GM19239 (cell line): ENCODE measurements at regions not wholly inside any gene's neighbourhood (a gene's known extent, or its start where the extent isn't known, plus 50 kb on each side); places are given as distances from the start of the nearest gene placed in this dataset.

ENCODE experiments used
- DNase-seq: peaks from one replicate; pipeline ENCODE4 v3.0.0; 2011; ENCODE audit warnings: low spot score; ENCODE audit not compliant: insufficient read length
- FAIRE-seq: peaks from 2 replicates; lab custom pipeline; 2011; peaks lifted over from hg19 to GRCh38; lab: Jason Lieb, UNC

DNA sequence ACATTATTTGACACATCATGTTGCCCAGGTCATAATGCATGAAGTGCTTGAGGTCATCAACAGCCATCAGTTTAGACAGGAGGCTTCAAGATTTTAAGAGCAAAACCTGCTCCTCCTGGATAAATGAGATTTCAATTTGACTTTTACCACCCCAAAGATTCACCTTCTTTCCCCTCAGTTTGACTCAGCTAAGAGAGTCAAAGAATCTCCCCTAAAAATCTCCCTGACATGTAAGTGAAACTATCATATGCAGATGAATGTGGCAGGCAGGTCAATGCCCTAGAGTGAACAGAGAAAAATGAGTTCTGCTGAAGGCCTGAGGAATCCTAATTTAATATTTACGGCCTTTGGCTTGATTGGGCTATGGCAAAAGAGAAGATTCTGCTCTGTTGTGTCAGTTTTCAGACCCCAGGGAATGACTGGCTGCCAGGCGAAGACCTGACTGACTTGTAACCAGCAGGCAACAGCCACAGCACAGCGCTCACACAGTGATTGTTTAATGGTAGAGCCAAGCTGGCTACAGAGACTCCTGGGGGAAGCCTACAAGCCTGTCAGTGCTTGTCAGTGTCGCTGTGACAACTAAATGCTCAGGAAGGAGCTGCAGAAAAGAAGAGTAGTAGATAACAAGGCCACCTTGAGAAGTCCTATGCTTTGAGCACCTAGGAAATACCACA is 491.2 kb upstream of the LRRC4C start:
- DNase-seq = no peak
- FAIRE-seq = no peak

- FAIRE-seq = no peak
- no peak for DNase-seq
Measured at GRCh38 chr11:41954034-41954433, 494.6 kb upstream of the LRRC4C start.

DNA sequence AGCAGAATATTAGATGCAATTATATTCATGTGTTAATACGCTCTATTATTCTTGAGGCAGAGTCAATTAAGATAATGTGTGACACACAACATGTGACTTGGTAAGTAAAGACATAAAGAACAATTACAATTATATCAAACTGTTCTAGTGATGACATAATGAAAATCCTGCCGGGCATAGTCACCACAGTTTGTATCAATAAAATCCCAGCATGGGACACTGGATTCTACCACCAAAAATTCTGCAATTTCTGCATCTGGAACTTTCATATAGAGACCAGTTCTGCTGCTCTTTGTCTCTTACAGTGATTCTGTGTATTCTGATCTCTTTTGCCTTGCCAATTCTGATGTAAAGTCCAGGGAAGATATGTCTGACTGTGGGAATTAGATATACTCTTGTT is 495.6 kb upstream of the LRRC4C start:
- FAIRE-seq (no peak), DNase-seq (no peak)

DNA sequence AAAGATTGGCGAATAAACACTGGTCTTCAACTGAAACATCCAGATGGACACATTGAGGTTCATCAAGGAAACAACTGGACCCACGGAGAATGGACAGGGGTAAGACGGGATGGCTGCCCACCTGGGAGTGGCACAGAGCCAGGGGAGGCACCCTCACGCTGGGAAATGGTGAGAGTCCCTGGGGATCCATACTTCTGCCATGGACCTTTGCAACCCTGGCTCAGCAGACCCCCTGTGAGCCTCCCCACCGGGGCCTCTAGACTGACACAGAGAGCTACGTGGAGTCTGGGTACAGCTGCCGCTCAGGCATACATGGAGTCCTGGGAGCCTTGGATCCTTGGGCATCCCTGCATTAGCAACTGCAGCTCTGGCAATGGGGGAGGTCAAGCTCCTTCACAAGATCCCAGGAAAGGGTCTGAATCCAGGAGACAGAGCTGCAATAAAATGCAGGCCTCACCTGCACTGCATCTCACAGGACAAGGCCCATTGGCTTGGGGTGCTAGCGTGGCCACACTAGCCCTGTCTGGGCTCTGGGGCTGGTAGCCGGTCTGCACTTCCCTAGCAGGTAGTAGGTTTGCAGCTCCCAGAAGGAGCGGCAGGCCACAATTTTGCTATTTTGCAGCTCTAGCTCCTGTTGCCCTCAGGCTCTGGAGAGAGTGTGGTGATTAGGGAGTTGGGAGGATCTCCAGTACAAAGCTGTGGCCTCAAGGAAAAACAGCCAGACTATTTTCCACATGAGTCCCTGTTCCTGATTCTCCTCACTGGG is 496.4 kb upstream of the LRRC4C start:
- DNase-seq (no peak), FAIRE-seq (no peak)

GRCh38 chr11:41963406-41963805 is 504.0 kb upstream of the LRRC4C start:
- DNase-seq (no peak), FAIRE-seq (no peak)

- no peak for FAIRE-seq
- no peak for DNase-seq
Measured at GRCh38 chr11:41970681-41971080, 511.2 kb upstream of the LRRC4C start.

GRCh38 chr11:41971592-41971991 is 512.1 kb upstream of the LRRC4C start:
- FAIRE-seq (no peak), DNase-seq (no peak)

DNA sequence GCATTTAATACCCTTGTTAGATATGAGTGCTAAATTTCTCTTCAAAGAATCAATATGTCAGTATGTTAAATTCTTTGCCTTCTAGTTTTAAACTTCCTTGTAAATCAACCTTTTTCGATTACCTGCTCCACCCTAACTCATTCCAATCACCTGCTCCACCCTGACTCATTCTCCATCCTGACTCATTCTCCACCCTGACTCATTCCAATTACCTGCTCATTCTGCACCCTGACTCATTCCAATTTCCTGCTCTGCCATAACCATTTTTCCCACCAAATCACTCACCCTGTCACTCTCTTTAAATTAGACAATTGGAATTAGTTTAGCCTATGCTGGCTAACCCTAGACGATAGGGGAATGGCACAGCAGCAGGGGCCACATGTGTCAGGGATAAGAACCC is 519.5 kb upstream of the LRRC4C start:
- FAIRE-seq (no peak), DNase-seq (no peak)

DNA sequence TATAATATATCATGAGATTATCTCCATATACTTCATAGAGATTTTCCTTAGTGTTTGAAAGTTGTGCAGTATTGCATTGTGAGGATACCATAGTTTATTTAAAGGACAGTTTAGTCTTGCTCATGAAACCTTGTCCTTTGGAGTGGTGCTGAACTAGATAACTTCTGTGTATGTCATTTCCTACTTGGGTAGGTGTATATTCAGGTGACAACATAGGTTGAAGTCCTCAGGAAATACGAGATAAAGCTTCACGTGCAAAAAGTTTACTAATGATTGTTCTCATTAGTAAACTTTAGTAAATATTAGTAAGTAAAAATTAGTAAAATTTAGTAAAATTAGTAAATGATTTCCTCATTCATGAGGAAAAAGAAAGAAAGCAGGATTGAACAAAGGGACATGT is 521.3 kb upstream of the LRRC4C start:
- FAIRE-seq = no peak
- DNase-seq = no peak

GRCh38 chr11:41982276-41982675 is 522.8 kb upstream of the LRRC4C start:
- DNase-seq (no peak), FAIRE-seq (no peak)

DNA sequence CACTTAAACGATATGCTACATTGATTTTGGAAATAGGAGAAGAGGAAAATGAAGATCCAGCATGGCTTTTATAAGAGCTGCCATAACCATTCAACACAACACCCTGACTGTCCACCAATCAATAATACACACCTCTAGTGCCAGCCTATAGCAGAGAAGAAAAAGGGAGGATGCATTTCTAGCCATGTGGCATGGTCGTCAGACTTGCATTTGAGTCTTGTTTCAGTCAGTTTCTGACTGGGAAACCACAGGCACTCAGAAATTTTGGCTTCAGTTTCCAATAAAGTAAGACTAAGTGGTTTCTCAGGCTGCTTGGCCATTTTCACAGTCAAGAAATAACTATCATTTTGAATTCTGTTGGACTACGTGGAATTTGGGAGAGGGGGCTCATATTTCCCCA is 523.5 kb upstream of the LRRC4C start:
- FAIRE-seq (no peak), DNase-seq (no peak)

DNA sequence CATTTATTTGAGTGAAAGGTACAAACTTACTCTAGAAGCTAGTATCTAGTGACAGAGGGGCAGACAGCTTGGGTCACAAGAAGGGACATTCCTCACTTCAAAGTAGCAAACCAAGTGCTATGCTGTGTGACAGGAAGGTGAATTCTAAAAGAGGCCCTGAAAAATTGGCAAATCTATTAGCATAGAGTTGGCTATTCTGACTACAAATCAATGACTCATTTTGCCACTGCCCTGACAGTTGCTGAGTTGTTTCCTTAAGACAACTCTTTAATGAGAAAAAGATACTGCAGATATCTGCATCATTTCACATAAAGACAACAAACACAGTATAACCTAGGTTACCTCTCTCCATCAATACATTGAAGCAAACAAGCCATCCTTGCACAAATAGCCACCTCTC is 524.0 kb upstream of the LRRC4C start:
- no peak for DNase-seq
- FAIRE-seq = no peak

DNA sequence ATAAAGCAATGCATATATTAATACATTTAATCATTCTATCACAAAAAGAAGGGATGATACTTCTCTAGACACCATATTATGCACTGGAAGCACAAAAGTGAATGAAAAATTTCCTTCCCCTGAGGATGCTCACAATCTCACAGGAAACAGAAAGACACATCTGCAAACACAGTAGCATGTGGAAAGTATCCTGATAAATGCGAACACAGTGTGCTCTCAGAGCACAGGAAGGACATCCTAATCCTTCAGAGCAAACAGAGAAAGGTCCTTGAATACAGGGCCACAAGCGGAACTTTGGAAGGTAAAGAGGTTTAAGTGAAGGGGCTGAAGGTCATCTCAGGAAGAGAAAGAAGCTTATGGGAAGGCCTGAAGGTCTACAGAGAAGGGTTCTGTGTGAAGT is 524.6 kb upstream of the LRRC4C start:
- DNase-seq (no peak), FAIRE-seq (no peak)

DNA sequence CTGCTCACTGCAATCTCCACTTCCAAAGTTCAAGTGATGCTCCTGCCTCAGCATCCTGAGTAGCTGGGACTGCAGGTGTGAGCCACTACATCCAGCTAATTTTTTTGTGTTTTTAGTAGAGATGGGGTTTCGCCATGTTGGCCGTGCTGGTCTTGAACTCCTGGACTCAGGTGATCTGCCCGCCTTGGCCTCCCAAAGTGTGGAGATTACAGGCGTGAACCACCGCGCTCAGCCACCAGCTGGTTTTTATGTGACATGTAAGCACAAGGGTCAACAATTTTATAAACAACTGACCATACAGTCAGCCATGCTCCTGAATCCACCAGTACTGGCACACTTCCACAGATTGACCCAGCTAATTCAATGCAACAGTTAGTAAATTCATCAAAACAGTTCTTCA is 526.3 kb upstream of the LRRC4C start:
- no peak for FAIRE-seq

GRCh38 chr11:41988951-41989572 is 529.6 kb upstream of the LRRC4C start:
- no peak for DNase-seq
- no peak for FAIRE-seq

More for the DNA sequence above, 526.3 kb upstream of the LRRC4C start:
- DNase-seq = no peak

- FAIRE-seq = no peak
- no peak for DNase-seq
Measured at GRCh38 chr11:41989823-41990380, 530.5 kb upstream of the LRRC4C start.

DNA sequence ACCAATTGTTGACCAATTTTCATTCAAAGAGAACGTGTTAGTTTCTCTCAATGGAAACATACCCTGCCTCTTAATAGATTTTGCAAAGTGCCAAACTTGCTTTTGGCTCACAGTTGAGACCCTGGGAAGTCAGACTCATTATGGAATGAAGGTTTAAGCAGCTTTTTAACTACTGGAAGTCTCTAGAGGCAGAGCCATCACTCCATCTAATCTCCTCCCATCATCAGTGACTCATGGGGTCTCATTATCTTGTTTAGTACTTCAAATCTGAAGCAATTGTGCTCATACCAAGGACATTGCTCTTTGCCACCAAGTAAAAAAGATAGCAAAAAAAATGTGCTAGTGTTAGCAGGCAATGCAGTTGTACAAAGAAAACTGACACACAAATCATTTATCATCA is 537.1 kb upstream of the LRRC4C start:
- DNase-seq = no peak
- no peak for FAIRE-seq

DNA sequence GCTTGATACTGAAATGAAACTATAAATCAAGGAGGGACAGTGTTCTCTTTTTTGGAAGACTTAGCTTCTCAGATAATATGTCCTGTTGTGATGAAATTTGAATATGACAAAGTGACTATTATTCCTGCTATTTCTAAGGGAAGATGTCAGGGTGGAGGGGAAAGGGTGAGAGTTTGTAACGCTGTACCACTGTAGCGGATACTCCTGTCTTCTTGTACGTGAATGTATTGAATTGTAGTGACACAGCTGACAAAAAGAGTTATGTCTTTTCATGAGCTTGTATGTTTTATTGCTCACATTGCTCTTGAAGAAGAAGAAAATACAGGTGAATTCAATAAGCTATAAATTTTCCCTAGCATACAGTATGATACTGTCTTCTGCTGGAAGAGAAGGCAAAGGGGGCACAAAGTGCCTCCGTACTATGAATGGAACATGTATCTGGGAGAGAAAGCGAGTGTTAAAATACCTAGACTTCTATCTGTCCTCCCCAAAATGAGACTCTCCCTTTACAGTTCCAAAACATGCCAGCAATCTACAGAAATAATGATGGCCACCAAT is 538.5 kb upstream of the LRRC4C start:
- DNase-seq = no peak

GRCh38 chr11:41999066-41999465 is 539.6 kb upstream of the LRRC4C start:
- no peak for DNase-seq
- FAIRE-seq = no peak

More for the DNA sequence above, 538.5 kb upstream of the LRRC4C start:
- no peak for FAIRE-seq

DNA sequence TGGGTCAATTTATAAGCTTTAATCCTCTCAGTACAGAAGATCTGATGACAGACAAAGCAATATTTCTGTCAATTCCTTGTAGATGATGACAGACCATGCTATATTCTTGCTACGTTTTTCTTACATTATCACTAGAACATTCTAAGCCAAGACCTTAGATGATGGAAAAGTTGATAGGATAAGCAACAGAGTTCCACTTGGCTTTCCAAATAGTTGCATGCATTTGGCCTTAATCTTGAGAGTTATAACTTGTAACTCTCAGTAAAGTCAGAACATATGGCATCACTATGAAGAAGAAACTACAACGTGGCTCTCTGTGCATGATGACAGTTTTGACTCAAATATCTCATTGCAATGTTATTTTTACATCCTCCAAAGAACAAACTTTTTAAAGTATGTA is 544.3 kb upstream of the LRRC4C start:
- FAIRE-seq = no peak
- no peak for DNase-seq

DNA sequence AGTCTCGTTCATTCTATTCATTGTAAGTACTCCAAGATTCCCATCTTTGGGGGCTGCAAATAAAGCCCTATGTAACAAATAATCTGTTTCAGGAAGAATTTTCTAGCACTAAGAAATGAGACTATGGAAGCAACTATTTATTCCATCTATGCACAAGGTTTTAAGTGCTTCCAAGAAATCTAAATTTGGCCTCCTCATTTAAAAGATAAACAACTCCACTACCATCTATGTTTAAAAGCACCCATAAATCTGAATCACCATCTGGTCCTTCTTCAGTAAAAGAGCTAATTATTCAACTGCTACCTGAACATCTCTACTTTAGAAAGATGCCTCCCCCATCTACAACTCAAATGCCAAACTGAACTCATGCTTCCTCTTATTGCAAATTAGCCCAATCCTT is 547.3 kb upstream of the LRRC4C start:
- no peak for DNase-seq
- FAIRE-seq = no peak
